Fibroblast of lung (primary cell): ENCODE measurements at regions not wholly inside any gene's neighbourhood (a gene's known extent, or its start where the extent isn't known, plus 50 kb on each side); places are given as distances from the start of the nearest gene placed in this dataset.

Experiments used
- EZH2 ChIP-seq: IDR thresholded peaks from 2 replicates; pipeline ENCODE4 v1.5.1; 2012; ENCODE audit warnings: low read length, control low read depth, mild to moderate bottlenecking; ENCODE audit errors: missing control alignments
- TF ChIP-seq, protein P1 (sequence below), 2 donors: IDR thresholded peaks in 1 of 2; conservative IDR thresholded peaks in 1 of 2; 1 replicate in 1 of 2; 2 replicates in 1 of 2; pipeline ENCODE4 v1.5.1; 2011 to 2012; ENCODE audit warnings: low read length in 2 of 2, control low read depth in 1 of 2, inconsistent platforms in 1 of 2, low read depth in 1 of 2, mild to moderate bottlenecking in 1 of 2

DNA sequence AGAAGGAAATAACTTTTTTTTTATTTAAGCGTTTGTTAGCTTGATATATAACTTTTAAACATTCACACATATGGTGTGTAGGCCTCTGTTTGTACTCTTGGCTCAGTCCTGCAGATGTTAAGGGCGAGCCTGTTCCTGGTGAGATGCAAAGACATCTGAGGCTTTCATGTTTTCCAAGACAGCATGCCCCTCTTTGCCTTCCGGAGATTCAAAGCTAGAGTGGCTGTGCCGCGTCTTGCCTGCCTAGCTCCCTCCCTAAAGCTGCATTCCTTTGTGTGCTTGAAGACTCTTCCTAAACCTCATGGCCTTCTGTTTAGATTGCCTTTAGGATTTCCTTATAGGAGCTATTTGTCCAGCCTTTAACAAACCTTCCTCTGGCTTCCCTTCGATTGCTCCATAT, 67.1 kb downstream of the MID1IP1 start:
- TF ChIP-seq, protein P1, sequence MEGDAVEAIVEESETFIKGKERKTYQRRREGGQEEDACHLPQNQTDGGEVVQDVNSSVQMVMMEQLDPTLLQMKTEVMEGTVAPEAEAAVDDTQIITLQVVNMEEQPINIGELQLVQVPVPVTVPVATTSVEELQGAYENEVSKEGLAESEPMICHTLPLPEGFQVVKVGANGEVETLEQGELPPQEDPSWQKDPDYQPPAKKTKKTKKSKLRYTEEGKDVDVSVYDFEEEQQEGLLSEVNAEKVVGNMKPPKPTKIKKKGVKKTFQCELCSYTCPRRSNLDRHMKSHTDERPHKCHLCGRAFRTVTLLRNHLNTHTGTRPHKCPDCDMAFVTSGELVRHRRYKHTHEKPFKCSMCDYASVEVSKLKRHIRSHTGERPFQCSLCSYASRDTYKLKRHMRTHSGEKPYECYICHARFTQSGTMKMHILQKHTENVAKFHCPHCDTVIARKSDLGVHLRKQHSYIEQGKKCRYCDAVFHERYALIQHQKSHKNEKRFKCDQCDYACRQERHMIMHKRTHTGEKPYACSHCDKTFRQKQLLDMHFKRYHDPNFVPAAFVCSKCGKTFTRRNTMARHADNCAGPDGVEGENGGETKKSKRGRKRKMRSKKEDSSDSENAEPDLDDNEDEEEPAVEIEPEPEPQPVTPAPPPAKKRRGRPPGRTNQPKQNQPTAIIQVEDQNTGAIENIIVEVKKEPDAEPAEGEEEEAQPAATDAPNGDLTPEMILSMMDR (conservative IDR thresholded peaks at IDR 0.05 in 1 of 2, IDR thresholded peaks at IDR 0.05 in 1 of 2; ENCODE audit: low read depth in 1 of 2, low read length in 2 of 2), result no peak
- TF ChIP-seq EZH2, result no peak
